SK-N-SH treated with all-trans-retinoic acid at 6 μM for 48 hours (cell line): ENCODE measurements at regions not wholly inside any gene's neighbourhood (a gene's known extent, or its start where the extent isn't known, plus 50 kb on each side); places are given as distances from the start of the nearest gene placed in this dataset.

Source experiments
- CSDC2 ChIP-seq: fragments of 250-450 bp; sonication (Bioruptor Pico); IDR thresholded peaks from 2 replicates; pipeline ENCODE4 v1.5.0; 2020; ENCODE audit warnings: mild to moderate bottlenecking, moderate library complexity
- RARB ChIP-seq: fragments of 250-450 bp; sonication (Bioruptor Pico); IDR thresholded peaks from 2 replicates; pipeline ENCODE4 v1.8.0; 2021; ENCODE audit warnings: mild to moderate bottlenecking, moderate library complexity
- TCF4 ChIP-seq: fragments of 250-450 bp; sonication (Bioruptor Pico); IDR thresholded peaks from 2 replicates; pipeline ENCODE4 v1.8.0; 2021; ENCODE audit warnings: mild to moderate bottlenecking, moderate library complexity, borderline replicate concordance

DNA sequence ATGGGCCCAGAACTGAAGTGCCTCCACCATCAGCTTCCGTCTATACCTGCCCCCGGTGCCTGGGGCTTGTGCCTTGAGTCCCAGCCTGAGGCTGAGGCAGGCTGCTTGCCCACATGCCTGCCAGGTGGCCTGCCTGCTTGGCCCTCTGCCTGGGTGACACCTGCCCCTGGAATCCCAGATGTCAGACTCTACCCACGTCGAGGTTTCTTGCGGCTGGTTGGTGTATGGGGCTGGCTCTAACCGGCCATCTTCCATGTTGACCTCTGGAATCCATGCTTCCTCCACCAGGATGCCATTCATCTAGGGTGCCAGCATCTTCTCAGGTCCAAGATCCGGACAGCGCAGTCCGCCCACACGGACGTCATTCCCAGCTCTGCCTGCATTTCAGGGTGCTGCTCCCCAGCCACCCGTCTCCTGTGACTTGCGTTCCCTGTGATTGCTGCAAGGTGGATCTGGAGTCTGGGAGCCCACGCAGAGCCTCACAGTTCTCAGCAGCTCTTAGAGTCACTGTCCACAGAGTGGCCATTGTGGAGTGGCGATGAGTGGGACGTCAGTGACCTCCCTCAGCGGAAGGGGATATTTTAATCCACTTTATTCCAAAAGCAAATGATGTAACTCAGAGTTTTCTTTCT lies 298.1 kb downstream of the TCERG1L start:
- TF ChIP-seq CSDC2 (CRISPR knock-in tag) (no peak), RARB (CRISPR knock-in tag) (no peak), TCF4 (CRISPR knock-in tag) (no peak)
